HG03196 (cell line): ENCODE measurements at regions not wholly inside any gene's neighbourhood (a gene's known extent, or its start where the extent isn't known, plus 50 kb on each side); places are given as distances from the start of the nearest gene placed in this dataset.
"Not testable (repeated sequence)": the region's sequence is repeated elsewhere in the genome, so short reads cannot be mapped to it uniquely, and the experiment has no call there.

Experiments used
- ATAC-seq: cut with Tn5 transposase; IDR thresholded peaks from one replicate; pipeline ENCODE4 v1.9.1; 2021; ENCODE audit not compliant: unreplicated experiment

DNA sequence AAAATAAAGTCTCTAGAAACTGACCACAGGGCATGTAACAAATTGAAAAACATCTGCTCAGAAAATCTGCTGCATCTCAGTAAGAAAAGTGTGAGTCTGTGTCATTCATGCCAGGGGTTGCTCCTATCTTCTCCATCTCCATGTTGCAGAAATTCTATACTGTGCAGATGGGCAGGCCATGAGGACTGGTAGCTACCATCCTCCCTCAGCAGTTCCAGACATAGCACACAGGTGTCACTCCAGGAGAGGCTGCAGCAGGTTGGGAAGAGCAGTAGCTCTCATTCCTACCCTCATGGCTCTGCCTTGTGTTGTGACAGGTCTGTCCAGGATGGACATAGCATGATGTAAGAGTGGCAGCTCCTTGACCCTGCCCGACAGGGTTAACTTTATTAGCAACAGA lies 173.4 kb downstream of the NDUFS4 start:
- no peak for ATAC-seq

DNA sequence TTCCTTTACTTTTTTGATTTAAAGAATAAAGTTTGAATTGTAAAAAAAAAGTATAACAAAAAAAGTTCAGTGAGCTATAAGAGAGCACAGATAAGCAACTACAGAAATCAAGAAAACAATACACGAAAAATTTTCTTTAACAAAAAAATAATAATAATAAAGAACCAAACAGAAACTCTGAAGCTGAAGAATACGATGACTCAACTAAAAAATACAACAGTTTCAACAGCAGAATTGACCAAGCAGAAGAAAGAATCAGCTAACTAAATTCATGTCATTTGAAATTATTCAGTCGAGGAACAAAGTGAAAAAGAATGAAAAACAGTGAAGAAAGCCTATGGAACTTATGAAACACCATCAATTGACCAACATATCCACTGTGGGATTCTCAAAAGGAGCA lies 177.7 kb downstream of the NDUFS4 start:
- ATAC-seq, result no peak

DNA sequence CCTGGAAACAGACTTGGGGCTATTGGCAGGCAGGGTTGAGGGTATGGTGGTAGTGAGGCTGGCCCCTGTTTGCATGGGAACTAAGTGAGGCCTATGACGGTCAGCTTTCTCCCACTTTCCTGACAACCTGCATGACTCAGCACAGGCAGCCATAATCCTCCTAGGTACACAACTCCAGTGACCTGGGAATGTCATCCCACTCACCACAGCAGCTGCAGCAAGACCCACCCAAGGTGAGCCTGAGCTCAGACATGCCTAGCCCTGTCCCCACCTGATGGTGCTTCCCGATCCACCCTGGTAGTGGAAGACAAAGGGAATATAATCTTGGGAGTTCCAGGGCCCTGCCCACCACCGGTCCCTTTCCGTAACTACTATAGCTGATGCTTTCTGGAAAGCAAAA lies 178.7 kb downstream of the NDUFS4 start:
- no peak for ATAC-seq

DNA sequence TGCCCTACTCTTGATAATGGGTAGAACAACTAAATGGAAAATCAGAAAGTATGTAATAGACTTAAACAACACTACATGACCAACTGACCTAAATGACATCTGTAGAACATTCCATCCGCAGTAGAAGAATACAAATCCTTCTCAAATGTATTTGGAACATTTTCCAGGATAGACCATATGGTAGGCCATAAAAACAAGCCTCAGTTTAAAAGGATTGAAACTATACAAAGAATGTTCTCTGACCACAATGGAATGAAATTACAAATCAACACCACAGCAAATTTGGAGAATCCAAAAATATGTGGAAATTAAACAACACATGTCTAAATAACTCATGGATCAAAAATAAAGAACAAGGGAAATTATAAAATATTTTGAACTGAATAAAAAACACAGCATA lies 189.2 kb downstream of the NDUFS4 start:
- ATAC-seq, result no peak

DNA sequence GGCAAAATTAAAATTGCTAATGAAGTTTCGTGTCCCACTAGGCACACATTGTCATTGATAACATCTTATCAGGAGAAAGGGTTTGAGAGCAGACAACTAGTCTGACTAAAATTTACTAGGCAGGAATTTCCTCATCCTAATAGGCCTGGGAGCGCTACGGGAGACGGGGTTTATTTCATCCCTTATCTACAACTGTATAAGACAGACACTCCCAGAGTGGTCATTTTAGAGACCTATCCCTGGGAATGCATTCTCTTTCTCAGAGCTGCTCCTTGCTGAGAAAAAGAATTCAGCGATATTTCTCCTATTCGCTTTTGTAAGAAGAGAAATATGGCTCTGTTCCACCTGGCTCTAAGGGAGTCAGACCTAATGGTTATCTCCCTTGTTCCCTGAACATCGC lies 191.8 kb downstream of the NDUFS4 start:
- not testable (repeated sequence) for ATAC-seq

DNA sequence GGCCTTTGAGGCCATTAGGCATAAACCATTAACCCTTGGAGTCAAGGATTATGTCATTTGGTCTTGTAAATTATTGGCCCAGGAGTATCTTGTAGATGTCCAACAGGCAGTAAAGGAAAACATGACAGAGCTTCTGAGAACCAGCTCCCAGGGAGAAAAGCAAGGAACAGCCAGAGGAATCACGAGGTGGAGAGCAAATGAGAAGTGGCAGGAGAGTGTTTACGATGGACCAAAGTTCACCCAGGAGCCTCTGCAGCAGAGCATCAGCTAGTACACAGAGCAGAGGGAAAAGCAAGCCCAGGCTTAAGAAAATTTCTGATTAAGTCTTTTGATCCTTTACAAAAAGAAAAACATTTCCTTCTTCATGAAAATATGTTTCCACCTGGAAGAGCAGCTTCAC lies 206.2 kb downstream of the NDUFS4 start:
- no peak for ATAC-seq

DNA sequence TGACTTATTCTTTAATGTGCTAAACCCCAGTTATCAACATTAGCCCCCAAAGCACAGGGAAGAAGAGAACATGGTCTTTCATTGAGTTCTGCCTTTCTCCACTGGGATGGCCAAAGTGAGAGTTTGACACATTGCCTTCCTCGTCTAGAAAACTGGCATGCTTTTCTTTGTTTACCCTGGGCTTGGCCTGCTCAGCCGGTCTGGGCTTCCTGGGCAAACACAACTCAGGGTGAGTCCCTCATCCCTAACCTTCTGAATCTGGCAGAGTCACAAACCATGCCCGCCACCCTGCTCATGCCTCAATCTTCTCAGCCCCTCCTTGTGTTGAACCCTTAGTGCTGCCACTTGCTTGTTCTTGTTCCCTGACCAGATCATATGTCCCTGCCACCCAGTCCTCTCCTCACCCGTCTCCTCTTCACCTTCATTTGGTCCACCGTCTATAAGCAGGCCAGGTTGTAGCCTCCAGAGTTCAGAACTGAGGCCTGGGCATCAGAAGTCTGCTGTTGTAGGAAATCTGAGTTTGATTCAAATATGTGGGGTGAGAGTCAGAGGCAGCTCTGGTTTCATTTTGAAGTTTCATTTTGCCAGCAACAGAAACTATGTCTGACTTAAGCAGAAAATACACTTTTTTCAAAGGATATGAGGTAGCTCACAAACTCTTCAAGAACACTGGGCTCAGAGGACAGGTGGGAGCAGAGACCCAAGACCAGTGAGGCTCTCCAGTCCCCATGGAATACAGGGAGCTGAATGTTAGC lies 217.6 kb downstream of the NDUFS4 start:
- no peak for ATAC-seq

DNA sequence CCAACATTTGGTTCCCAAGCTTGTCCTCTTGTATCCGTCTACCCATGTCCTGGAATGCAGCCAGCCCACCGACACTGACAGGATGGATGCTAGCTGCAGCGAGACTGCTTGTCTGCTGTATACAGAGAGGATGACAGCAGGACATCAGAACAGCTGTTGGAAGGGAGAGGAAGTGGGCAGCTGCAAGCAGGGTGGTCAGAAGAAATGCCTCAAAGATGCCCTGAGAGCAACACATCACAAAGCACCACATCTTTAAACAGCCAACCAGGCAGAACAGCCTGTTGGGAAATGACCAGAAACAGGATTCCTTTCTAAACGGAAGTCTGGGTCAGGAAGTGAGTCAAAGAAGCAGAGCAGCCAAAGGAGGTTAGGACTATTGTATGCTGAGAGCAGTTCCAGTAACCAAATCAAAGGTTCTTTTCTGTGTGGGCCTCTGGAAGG lies 219.1 kb downstream of the NDUFS4 start:
- peak; percentile 66 for ATAC-seq

DNA sequence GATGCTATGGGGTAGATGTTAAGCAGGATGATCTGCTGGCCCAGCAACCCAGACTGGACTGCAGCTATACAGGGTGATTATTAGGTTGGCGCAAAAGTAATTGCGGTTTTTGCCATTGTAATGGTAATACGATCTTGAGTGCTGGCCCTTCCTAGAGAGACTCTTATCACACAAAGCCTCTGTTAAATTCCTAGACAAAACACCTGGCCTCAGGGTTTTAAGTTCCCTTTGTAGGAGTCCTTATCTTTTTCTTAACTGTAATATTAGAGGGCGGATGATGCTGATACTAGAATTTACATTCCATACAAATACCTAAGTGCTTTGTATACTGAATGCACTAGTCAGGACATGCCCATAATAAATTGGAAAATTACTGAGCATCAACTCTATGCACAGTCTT lies 222.2 kb downstream of the NDUFS4 start:
- ATAC-seq, result no peak

DNA sequence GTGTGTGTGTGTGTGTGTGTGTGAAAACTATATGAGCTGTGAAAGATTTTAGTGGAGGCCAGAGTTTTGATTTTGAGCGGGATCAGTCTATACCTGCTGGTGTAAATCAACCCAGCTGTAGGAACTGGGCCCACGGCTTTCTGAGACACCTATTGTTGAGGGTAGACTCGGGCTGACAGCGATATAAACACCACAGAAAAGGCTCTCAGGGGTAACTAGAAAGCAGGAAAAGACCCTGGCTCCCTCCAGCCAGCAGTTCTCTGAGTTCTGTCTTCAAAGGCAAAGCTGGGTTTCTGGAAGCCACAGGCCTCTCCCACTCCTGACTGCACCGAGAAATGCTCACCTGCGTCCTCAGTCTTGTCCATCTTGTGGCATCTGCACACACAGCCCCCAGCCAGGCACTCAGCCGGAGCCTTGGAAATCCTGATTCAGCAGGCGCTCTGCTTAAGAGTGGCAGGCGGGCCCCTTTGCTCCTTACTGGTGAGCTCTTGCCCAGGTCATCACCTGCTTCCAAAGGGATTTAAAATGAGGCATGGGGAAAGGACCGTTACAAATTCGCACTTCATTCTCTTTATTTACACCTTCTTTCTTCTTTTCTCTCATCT lies 223.3 kb downstream of the NDUFS4 start:
- ATAC-seq, result no peak

DNA sequence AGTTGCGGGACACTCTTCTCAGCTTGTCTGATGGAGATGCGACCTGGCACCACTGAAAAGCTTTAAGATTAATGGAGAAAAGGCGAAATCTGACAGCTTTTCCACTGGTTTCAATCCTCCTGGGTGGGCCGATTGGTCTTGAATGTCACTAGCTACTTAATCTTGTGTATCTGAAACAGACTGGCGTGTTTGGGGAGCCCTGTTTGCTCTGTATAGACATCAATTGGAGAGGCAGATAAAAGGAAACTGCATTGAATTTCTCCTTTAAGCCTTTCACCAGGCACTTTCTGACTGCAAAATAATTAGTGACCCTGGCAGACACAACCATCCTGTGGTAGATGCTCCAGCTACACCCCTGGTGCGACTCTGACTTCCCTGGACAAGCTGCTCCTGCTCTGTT lies 224.2 kb downstream of the NDUFS4 start:
- ATAC-seq, result no peak

DNA sequence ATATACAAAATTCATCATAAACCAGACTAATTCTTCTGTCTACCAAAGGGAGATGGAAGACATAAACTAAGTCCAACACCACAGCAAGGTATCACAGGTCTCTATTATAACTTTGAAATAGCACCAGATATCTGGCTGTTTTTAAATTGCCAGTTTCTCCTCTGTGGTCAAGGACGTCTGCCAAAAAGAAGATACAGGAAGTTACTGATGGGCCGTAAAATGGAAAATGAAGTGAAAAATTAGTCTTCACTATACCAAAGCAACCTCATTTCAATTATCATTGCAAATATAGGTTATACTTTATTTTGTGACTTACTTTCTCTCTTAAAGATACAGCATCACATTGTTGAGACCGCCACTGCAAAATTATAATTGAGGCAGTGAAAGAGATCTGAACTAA lies 225.5 kb downstream of the NDUFS4 start:
- ATAC-seq, result no peak

DNA sequence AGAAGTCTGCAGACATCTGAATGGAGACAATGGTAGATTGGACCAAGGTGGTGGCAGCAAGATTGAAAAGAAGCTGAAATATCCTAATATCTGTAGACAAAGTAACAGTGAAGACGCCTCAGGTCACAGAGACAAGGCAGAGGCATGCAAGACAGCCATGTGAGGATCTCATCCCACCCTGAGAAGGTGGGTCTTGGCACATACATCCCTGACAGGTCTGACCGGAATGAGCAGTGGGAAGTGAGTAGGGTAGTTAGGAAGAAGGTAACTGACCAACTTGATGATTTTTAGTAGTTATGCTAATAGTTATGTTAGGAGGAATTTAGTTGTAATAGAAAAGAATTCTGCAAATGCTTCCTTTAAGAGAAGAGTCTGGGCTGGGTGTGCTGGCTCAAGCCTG lies 229.6 kb downstream of the NDUFS4 start:
- no peak for ATAC-seq

DNA sequence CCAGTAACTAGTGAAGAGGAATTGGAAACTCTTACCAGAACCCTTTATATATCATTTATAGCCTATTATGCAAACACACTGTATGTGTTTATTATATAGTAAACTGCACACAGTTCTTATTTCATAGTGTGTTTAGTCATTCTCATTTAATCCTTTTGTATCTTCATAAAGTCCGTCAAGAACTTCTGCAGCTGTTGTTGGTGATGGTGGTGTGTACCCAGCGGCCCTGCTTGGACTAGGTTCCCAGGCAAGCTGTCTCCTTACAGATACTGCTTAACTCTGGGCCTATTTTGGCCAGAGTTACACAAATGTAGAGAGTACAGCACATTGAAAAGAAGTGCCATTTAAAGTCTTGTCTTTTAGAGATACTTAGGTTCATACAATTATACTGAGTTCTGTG lies 231.9 kb downstream of the NDUFS4 start:
- ATAC-seq, result no peak

DNA sequence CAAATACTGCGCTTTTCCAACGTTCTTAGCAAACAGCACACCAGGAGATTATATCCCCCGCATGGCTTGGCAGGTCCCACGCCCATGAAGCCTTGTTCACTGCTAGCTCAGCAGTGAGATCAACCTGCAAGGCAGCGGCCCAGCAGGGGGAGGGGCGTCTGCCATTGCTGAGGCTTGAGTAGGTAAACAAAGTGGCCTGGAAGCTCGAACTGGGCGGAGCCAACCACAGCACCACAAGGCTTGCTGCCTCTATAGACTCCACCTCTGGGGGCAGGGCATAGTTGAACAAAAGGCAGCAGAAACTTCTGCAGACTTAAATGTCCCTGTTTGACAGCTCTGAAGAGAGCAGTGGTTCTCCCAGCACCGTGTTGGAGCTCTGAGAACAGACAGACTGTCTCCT lies 239.2 kb downstream of the NDUFS4 start:
- not testable (repeated sequence) for ATAC-seq

DNA sequence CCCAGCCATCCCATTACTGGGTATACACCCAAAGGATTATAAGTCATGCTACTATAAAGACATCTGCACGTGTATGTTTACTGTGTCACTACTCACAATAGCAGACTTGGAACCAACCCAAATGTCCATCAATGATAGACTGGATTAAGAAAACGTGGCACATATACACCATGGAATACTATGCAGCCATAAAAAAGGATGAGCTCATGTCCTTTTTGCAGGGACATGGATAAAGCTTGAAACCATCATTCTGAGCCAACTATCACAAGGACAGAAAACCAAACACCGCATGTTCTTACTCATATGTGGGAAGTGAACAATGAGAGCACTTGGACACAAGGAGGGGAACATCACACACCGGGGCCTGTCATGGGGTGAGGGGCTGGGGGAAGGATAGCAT lies 248.0 kb downstream of the NDUFS4 start:
- ATAC-seq, result not testable (repeated sequence)

DNA sequence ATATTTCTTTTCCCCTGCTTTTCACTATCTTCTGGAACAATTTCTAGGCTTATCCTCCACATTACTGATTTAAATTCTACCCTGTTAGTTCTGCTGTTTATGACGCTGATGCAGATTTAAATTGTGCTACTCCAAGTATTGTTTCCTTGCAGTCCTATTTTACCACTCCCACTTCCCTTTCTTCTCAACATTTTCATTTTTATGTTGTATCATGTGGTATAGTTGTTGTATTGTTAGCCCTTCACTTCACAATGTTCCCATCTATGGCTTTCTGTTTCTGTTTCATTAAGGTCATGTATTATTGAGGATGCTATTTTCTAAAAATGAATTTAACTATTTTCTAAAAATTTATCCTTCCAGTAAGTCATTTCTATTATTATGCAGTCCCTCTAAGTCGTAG lies 254.4 kb downstream of the NDUFS4 start:
- ATAC-seq, result no peak

DNA sequence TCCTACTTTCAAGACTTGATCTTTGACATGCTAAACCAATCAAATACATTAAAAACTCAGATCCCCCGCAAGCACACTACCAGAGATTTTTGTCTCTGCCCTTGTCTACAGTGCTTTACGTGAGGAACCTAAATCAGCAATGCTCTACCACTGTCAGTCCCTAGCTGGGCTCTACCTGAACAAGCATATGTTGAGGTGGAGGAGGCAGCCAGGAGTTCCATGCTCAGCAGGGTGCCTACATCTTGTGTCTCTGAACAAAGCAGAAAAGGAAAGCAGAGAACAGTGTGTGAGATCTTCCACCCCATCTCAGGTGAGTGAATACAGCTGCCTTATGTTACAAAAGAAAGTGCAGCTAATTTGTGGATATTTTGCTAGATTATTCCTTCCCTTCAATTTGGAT lies 255.0 kb downstream of the NDUFS4 start:
- ATAC-seq, result no peak

DNA sequence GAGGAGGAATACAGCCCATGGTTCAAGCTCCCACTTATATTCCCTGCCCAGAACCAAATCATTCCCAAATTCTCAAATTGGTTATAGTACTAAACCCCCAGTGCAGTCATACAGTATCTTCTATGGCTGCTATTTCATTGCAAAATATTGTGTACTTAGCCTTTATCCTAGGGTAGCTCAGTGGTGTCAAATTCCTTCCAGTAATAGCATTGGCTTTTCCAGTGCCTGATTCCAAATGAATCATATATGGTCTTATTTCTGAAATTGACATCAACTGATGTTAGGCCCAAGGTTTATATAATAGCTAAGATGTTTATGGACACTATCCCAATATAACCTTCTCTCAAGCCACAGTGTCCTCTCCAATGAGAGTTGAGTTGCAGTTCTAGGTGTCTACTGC lies 256.7 kb downstream of the NDUFS4 start:
- ATAC-seq, result no peak

DNA sequence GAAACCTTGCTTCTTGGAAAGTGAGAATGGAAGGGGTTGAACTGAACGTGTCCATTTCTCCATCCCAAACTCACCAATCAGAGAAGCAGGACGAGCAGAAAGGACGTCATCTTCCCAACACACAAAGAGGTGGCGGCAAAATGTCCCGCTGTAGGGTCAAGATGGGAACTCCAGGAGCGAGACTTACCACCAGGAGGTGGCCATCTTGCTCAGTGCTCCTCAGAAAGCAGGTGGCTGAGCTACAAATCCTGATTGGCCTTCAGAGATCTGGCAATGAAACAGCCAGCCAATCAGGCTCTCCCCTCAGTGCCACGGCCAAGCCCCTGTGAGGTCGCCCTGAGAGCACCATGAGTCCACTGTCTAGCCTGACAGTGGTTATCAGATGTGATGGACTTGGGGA lies 259.0 kb downstream of the NDUFS4 start:
- no peak for ATAC-seq

DNA sequence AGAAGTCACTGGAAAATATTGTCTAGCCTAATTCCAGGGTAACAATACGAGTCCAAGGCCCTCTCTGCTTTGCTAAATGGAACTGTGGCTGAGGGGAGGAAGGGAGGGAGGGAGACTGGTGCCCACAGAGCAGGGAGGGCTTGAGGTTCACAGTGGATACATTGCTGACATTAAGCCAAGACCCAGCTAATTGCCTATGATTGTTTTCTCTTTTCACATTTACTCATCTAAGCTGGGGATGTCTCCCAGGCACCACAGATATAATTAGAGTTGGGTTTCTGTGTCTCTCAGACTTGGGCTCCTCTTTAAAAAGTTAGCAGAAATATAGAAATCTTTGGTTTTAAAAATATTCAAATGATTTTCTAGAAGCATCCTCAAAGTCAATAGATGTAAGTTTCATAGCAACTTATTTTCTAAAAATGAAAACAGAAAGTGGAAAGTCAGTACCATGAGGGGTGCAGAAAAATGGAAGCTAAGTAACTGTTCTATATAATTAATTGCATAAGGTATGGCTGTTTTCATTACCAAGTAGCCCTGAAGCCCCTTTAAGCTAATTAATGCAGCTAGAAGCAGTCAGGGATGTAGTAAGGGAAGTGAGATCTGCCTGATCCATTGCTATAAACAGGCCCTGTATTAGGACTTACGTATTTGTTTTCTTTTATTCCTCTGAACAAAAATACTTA lies 259.8 kb downstream of the NDUFS4 start:
- peak; percentile 43 for ATAC-seq

DNA sequence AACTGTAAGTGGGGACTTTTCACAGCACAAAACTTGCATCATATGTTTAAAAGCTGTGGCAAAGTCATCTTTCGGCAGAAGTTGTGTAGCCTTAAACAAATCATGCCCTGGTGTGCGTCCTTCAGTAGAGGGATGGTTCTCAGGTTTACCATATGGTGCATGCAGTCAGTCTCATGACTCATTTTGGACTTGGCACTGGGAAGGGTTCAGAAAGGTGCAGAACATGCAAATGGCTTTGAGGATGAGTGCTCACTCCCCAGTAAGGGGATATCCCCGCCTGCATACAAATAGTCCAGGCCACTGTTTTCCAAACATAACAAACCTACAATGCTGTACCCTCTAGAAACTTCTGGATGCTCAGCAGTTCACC lies 260.3 kb downstream of the NDUFS4 start:
- ATAC-seq, result peak; percentile 92
